ENCODE measurements at regions not wholly inside any gene's neighbourhood (a gene's known extent, or its start where the extent isn't known, plus 50 kb on each side); places are given as distances from the start of the nearest gene placed in this dataset.

GRCh38 chr2:5950736-5951135, 258.6 kb downstream of the SOX11 start:
- no peaks in the 10 kb centered on the region for H3K27me3 Mint-ChIP-seq (ENCODE audit: low read depth)
- H3K4me3 Mint-ChIP-seq, result no peak overlapping the region
- ATAC-seq (no peak), DNase-seq (no peak)
- H3K9me3 Mint-ChIP-seq (ENCODE audit: insufficient read depth), result no peaks in the 10 kb centered on the region
- POLR2A ChIA-PET, result no interaction called here
- no peaks in the 10 kb centered on the region for H3K4me1 Mint-ChIP-seq (ENCODE audit: low read depth)
- CTCF ChIA-PET, result no interaction called here
- H3K36me3 Mint-ChIP-seq (ENCODE audit: low read depth), result no peaks in the 10 kb centered on the region
- H3K27ac Mint-ChIP-seq, result no peak overlapping the region

DNA sequence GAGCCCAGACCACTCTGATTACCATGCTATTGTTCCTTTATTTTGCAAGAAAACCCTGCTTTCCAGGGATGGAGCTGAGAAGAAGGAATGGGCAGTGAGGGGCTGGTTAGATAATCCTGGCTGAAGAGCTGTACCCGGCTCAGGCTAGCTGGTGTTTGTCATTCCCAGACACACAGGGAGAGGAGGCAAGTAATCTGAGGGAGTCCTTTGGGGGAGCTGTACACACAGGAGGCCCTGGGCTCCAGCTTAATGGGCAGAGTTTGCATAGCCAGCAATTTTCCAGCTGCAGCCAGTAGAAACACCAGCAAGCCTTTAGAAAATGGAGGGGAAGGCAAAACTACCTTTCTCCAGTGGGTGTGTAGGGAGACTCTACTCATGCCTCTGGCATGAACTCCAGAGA, 259.3 kb downstream of the SOX11 start:
- ChIA-PET CTCF (no interaction called here), POLR2A (no interaction called here)
- DNase-seq (no peak), ATAC-seq (no peak)
- Mint-ChIP-seq H3K27ac (no peak overlapping the region), H3K4me1 (ENCODE audit: low read depth) (no peaks in the 10 kb centered on the region), H3K36me3 (ENCODE audit: low read depth) (no peaks in the 10 kb centered on the region), H3K27me3 (ENCODE audit: low read depth) (no peaks in the 10 kb centered on the region), H3K4me3 (no peak overlapping the region), H3K9me3 (ENCODE audit: insufficient read depth) (no peaks in the 10 kb centered on the region)

DNA sequence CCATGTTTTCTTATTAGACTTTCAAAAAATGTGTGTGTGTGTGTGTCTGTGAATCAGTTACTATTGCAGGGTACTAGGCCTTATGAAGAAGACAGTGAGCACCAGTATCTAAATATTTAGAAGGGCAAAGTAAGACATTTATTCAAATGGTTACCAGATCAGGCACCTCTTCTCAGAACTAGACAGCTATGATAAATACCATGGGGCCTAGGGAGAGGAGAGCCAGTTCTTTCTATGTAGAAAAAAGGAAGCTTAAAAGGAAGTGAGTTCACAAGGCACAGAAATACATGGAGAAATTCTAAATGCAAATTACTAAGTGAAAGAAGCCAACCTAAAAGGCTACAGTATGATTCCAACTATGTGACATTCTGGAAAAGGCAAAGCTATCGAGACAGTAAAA, 261.3 kb downstream of the SOX11 start:
- Mint-ChIP-seq H3K9me3 (ENCODE audit: insufficient read depth) (no peaks in the 10 kb centered on the region), H3K36me3 (ENCODE audit: low read depth) (no peaks in the 10 kb centered on the region), H3K27ac (no peak overlapping the region), H3K27me3 (ENCODE audit: low read depth) (no peaks in the 10 kb centered on the region), H3K4me1 (ENCODE audit: low read depth) (no peaks in the 10 kb centered on the region), H3K4me3 (no peak overlapping the region)
- ChIA-PET CTCF (no interaction called here), POLR2A (interaction anchor here (0.6 kb wide), 1 partner anchor 100 kb away, joined by 3 read pairs; no protein-coding TSS in a partner anchor)
- DNase-seq (no peak), ATAC-seq (no peak)

GRCh38 chr2:5954509-5954908, 262.3 kb downstream of the SOX11 start:
- ChIA-PET CTCF (no interaction called here), POLR2A (no interaction called here)
- Mint-ChIP-seq H3K27ac (no peak overlapping the region), H3K4me3 (no peak overlapping the region), H3K27me3 (ENCODE audit: low read depth) (no peaks in the 10 kb centered on the region), H3K36me3 (ENCODE audit: low read depth) (no peaks in the 10 kb centered on the region), H3K9me3 (ENCODE audit: insufficient read depth) (no peaks in the 10 kb centered on the region), H3K4me1 (ENCODE audit: low read depth) (no peaks in the 10 kb centered on the region)
- DNase-seq (no peak), ATAC-seq (no peak)

GRCh38 chr2:5955921-5956320, 263.7 kb downstream of the SOX11 start:
- H3K4me1 Mint-ChIP-seq (ENCODE audit: low read depth), result no peaks in the 10 kb centered on the region
- H3K4me3 Mint-ChIP-seq, result no peak overlapping the region
- ATAC-seq (no peak), DNase-seq (no peak)
- CTCF ChIA-PET, result no interaction called here
- no peaks in the 10 kb centered on the region for H3K27me3 Mint-ChIP-seq (ENCODE audit: low read depth)
- POLR2A ChIA-PET, result no interaction called here
- no peaks in the 10 kb centered on the region for H3K9me3 Mint-ChIP-seq (ENCODE audit: insufficient read depth)
- no peaks in the 10 kb centered on the region for H3K36me3 Mint-ChIP-seq (ENCODE audit: low read depth)
- H3K27ac Mint-ChIP-seq, result no peak overlapping the region

- ChIA-PET CTCF (no interaction called here), POLR2A (no interaction called here)
- Mint-ChIP-seq H3K4me3 (no peak overlapping the region), H3K27me3 (ENCODE audit: low read depth) (no peaks in the 10 kb centered on the region), H3K4me1 (ENCODE audit: low read depth) (no peaks in the 10 kb centered on the region), H3K36me3 (ENCODE audit: low read depth) (no peaks in the 10 kb centered on the region), H3K9me3 (ENCODE audit: insufficient read depth) (peaks cover 5% of the 10 kb centered on the region), H3K27ac (no peak overlapping the region)
- no peak for DNase-seq
- ATAC-seq, result no peak
Observed at GRCh38 chr2:5959836-5960820, 267.9 kb downstream of the SOX11 start.

DNA sequence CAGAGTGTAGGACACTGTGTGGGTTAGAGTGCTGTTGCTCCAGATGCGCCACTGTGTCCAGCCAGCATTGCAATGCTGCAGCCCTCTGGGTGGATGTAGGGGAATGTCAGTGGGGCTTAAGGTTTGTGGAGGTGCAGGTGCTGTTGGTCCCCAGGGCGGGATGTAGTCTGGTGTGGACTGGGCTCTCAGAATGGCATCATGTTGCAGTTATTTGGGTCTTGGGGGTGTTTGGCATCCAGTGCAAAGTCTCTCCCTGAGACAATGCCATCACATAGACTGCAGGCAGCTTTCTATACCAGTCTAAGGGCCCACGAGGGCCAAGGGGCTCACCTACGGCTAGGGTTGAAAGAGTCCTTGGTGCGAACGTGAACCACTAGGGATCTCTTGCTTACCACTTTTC, 275.3 kb downstream of the SOX11 start:
- CTCF ChIA-PET, result no interaction called here
- POLR2A ChIA-PET, result no interaction called here
- H3K9me3 Mint-ChIP-seq (ENCODE audit: insufficient read depth), result peaks cover 5% of the 10 kb centered on the region
- H3K27ac Mint-ChIP-seq, result no peak overlapping the region
- H3K36me3 Mint-ChIP-seq (ENCODE audit: low read depth), result no peaks in the 10 kb centered on the region
- H3K27me3 Mint-ChIP-seq (ENCODE audit: low read depth), result no peaks in the 10 kb centered on the region
- no peaks in the 10 kb centered on the region for H3K4me1 Mint-ChIP-seq (ENCODE audit: low read depth)
- no peak for ATAC-seq
- DNase-seq, result no peak
- no peak overlapping the region for H3K4me3 Mint-ChIP-seq

- POLR2A ChIA-PET, result no interaction called here
- CTCF ChIA-PET, result no interaction called here
- no peaks in the 10 kb centered on the region for H3K36me3 Mint-ChIP-seq (ENCODE audit: low read depth)
Observed at GRCh38 chr2:5969303-5969702, 277.1 kb downstream of the SOX11 start.

DNA sequence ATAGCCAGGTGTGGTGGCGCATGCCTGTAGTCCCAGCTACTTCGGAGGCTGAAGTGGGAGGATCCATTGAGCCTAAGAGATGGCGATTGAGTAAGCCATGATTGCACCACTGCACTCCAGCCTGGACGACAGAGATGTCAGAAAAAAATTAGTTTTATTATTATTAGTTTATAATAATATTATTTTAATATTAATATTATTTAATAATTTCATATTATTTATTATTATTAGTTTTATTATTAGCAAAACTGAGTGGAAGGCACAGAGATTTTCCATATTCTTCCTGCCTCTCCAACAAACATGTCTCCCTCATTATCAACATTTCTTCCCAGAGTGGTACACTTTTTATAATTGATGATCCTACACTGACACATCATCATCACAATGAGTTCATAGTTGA, 278.2 kb downstream of the SOX11 start:
- no peak for ATAC-seq
- no peaks in the 10 kb centered on the region for H3K4me1 Mint-ChIP-seq (ENCODE audit: low read depth)
- H3K4me3 Mint-ChIP-seq, result no peak overlapping the region
- no peaks in the 10 kb centered on the region for H3K27me3 Mint-ChIP-seq (ENCODE audit: low read depth)
- H3K9me3 Mint-ChIP-seq (ENCODE audit: insufficient read depth), result no peaks in the 10 kb centered on the region
- ChIA-PET POLR2A (no interaction called here), CTCF (no interaction called here)
- H3K36me3 Mint-ChIP-seq (ENCODE audit: low read depth), result no peaks in the 10 kb centered on the region
- no peak overlapping the region for H3K27ac Mint-ChIP-seq
- no peak for DNase-seq

More at GRCh38 chr2:5969303-5969702, 277.1 kb downstream of the SOX11 start:
- no peaks in the 10 kb centered on the region for H3K9me3 Mint-ChIP-seq (ENCODE audit: insufficient read depth)
- ATAC-seq (no peak), DNase-seq (no peak)
- H3K4me1 Mint-ChIP-seq (ENCODE audit: low read depth), result no peaks in the 10 kb centered on the region
- no peaks in the 10 kb centered on the region for H3K27me3 Mint-ChIP-seq (ENCODE audit: low read depth)
- no peak overlapping the region for H3K27ac Mint-ChIP-seq
- no peak overlapping the region for H3K4me3 Mint-ChIP-seq

DNA sequence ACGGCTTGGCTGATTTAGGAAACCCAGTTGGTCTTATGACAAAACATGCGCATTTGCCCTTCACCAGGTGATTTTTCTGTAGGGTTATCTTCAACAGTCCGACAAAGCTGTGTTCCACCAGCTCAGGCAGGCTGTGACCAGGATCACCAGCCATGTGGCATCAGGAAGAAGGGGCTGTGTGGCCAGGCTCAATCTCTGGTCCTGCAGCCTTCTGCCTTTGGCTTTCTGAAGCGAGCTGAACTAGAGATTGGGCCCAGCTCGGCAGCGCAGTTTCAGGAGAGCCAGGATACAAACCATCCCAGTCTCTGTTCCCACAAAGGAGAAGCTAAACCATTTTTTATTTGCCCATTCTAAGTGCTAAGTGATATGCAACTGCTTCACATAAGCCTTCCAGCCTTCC, 282.3 kb downstream of the SOX11 start:
- no peak overlapping the region for H3K27ac Mint-ChIP-seq

GRCh38 chr2:5975401-5975800, 283.2 kb downstream of the SOX11 start:
- ChIA-PET CTCF (no interaction called here), POLR2A (no interaction called here)
- Mint-ChIP-seq H3K4me1 (ENCODE audit: low read depth) (no peaks in the 10 kb centered on the region), H3K4me3 (no peak overlapping the region), H3K36me3 (ENCODE audit: low read depth) (no peaks in the 10 kb centered on the region), H3K27ac (no peak overlapping the region), H3K27me3 (ENCODE audit: low read depth) (no peaks in the 10 kb centered on the region), H3K9me3 (ENCODE audit: insufficient read depth) (no peaks in the 10 kb centered on the region)
- no peak for ATAC-seq
- no peak for DNase-seq

More for the DNA sequence above, 282.3 kb downstream of the SOX11 start:
- ChIA-PET POLR2A (no interaction called here), CTCF (no interaction called here)
- ATAC-seq (no peak), DNase-seq (no peak)
- Mint-ChIP-seq H3K27me3 (ENCODE audit: low read depth) (no peaks in the 10 kb centered on the region), H3K4me3 (no peak overlapping the region), H3K36me3 (ENCODE audit: low read depth) (no peaks in the 10 kb centered on the region), H3K9me3 (ENCODE audit: insufficient read depth) (no peaks in the 10 kb centered on the region), H3K4me1 (ENCODE audit: low read depth) (no peaks in the 10 kb centered on the region)

GRCh38 chr2:5976531-5977065, 284.4 kb downstream of the SOX11 start:
- H3K27ac Mint-ChIP-seq, result no peak overlapping the region
- no peak for DNase-seq
- no peak for ATAC-seq
- no peaks in the 10 kb centered on the region for H3K36me3 Mint-ChIP-seq (ENCODE audit: low read depth)
- no peaks in the 10 kb centered on the region for H3K27me3 Mint-ChIP-seq (ENCODE audit: low read depth)
- ChIA-PET CTCF (no interaction called here), POLR2A (no interaction called here)
- no peak overlapping the region for H3K4me3 Mint-ChIP-seq
- no peaks in the 10 kb centered on the region for H3K9me3 Mint-ChIP-seq (ENCODE audit: insufficient read depth)
- H3K4me1 Mint-ChIP-seq (ENCODE audit: low read depth), result peaks cover 2% of the 10 kb centered on the region

GRCh38 chr2:5977477-5977876, 285.3 kb downstream of the SOX11 start:
- POLR2A ChIA-PET, result no interaction called here
- H3K27me3 Mint-ChIP-seq (ENCODE audit: low read depth), result no peaks in the 10 kb centered on the region
- peaks cover 2% of the 10 kb centered on the region for H3K4me1 Mint-ChIP-seq (ENCODE audit: low read depth)
- no peak for ATAC-seq
- H3K36me3 Mint-ChIP-seq (ENCODE audit: low read depth), result no peaks in the 10 kb centered on the region
- CTCF ChIA-PET, result no interaction called here
- no peaks in the 10 kb centered on the region for H3K9me3 Mint-ChIP-seq (ENCODE audit: insufficient read depth)
- no peak for DNase-seq
- H3K4me3 Mint-ChIP-seq, result no peak overlapping the region
- H3K27ac Mint-ChIP-seq, result no peak overlapping the region

Data from activated CD8-positive, alpha-beta T cell treated with anti-CD3 and anti-CD28 coated beads, Interleukin-2, amount 10 ng/mL, durations not matched to agents 7 days and 5 days (primary cell).